Stimulated activated CD4-positive, alpha-beta T cell treated with anti-CD3 and anti-CD28 coated beads, Interleukin-4, amount 100 ng/mL, for 4 hours (primary cell): ENCODE measurements at regions not wholly inside any gene's neighbourhood (a gene's known extent, or its start where the extent isn't known, plus 50 kb on each side); places are given as distances from the start of the nearest gene placed in this dataset.
"Not testable (repeated sequence)": the region's sequence is repeated elsewhere in the genome, so short reads cannot be mapped to it uniquely, and the experiment has no call there.

ENCODE experiments used
- DNase-seq, 2 experiments: peaks; one replicate each; pipeline ENCODE4 v3.0.0-alpha.2; 2020

DNA sequence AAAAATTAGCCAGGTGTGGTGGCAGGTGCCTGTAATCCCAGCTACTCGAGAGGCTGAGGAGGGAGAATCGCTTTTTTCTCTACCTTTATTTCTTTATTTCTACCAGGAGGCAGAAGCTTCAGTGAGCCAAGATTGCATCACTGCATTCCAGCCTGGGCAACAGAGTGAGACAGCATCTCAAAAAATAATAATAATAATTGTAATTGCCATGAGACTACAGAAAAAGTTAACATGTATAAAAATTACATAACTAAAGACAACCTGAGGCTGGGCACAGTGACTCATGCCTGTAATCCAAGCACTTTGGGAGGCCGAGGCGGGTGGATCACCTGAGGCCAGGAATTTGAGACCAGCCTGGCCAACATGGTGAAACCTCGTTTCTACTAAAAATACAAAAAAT, 181.5 kb downstream of the WSCD1 start:
- not testable (repeated sequence) for DNase-seq

GRCh38 chr17:6249732-6250131, 179.6 kb downstream of the WSCD1 start:
- no peak for DNase-seq

DNA sequence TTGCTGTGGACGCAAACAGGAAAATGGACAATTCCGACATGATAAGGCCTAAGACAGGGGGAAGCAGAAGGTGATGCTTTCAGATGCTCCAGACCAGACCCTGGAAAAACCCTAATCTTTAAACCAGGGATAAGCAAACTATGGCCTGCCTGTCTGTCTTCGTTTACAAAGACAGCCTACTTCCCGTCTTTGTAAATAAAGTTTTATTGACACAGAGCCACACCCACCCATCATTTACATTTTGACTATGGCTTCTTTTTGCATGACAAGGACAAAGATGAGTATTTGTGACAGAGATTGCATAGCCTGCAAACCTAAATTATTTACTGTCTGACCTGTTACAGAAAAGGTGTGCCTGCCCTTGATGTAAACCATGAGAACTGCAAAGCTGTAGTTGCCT, 177.9 kb downstream of the WSCD1 start:
- DNase-seq = no peak

DNA sequence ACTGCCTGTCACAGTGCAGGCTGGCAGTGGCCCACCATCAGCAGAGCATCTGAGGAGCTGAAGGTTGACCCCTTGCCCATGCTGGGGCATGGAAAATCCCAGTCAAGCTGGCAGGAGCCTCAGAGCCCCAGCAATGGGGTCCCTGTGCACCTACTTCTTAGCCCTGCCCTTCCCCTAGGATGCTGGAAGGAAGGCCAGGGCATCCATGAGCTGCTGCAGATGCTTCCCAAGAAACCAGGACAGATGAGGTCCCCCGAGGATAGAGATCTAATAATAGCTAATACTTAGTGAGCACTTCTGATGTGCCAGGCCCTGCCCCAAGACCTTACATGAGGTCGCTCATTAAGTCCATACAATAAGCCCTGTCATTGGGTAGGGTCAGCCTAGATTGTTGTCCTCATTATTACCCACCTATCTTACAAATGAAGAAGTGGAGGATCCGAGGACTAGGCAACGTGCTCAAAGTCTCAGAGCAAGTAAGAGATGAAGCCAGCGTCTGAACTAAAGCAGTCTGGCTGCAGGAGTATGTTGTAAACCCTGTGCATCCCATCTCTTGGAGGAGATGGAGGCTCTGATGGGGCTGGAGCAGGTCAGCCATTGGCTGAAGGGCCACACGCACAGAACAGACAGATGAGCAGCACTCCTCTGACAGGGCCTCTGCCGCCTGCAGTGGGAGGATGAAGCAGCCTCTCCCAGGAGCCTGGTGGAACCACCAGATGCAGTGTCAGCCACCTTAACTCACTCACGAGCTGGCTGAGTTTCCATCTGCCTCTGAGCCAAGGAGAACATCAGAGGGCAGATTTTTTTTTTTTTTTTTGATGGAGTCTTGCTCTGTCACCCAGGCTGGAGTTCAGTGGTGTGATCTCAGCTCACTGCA, 175.4 kb downstream of the WSCD1 start:
- DNase-seq = no peak

DNA sequence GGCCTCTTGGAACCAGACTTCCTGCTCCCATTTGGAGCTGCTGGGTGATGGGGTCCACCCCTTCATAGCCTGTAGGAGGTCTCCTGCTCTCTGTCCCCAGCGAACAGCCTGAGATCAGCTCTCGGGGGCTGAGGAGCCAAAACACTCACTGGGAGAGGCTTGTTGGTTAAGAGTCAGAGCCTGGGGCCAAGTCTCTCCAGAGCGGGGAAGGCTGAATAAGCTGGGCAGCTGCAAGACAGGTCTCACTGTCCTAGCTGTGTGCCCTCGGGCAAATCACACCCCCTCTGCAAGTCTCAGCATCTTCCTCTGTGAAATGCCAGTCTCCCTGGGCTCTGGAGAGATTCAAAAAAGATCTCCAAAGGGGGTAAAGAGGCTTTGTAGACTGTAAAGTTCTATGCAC, 174.6 kb downstream of the WSCD1 start:
- DNase-seq = no peak

DNA sequence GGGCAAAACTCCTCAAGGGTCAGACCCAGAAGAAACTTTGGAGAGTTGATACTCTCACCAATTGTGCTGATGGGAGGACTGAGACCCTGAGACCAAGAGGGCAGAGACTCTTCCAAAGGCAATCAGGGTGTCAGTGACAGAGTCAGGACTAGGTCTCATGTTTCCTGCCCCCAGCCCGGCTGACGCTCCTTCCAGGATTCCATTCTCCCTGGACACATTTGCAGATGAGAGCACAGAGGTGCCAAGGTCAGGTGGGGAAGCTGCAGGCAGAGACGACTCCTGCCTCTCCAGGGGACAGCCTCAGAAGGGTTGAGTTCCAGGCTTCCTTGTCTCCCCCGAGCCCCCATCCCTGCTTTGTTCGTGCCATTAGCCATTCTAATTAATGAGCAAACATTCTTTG, 174.1 kb downstream of the WSCD1 start:
- no peak for DNase-seq

GRCh38 chr17:6243186-6243585, 173.0 kb downstream of the WSCD1 start:
- no peak for DNase-seq

DNA sequence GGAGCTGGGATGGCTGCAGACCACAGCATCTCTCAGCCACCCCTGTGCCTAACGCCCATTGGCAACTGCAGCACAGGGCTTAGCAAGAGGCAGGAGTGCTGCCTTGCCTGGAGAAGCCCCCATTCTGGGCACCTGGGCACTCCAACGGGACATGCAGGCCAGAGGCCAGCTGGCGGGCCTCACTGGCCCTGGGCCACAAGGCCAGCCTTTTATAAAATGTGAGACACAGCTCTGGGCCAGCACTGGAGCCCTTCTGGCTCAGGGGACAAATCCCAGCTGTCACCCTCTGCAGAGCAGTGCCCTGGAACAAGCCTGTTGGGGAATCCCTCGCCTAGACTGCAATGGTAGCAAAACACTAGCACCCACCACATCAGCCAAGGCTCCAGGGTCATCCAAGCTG, 171.8 kb downstream of the WSCD1 start:
- DNase-seq = no peak

- DNase-seq = no peak
Observed at GRCh38 chr17:6241381-6241780, 171.2 kb downstream of the WSCD1 start.

- DNase-seq = no peak
Observed at GRCh38 chr17:6240601-6241000, 170.4 kb downstream of the WSCD1 start.

DNA sequence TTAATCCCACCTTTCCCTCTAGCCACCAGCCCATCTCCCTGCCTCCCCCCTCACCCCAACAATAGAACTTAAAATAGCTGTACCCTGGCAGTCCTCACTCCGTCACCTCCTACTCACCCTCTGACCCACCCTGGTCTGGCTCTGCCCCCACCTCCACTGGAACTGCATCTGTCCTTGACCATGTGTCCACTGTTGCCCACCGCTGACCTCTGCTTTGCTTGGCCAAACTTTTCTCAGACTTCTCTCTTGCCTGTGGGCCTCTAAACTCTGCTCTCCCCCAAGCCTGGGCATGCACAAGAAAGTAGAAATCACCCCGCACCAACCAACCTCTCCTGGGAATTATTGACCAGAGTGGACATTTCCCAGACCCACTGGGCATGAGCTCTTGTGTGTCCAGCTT, 169.8 kb downstream of the WSCD1 start:
- no peak for DNase-seq

- no peak for DNase-seq
Observed at GRCh38 chr17:6239241-6239798, 169.1 kb downstream of the WSCD1 start.

- DNase-seq = no peak
Observed at GRCh38 chr17:6233856-6234255, 163.7 kb downstream of the WSCD1 start.

DNA sequence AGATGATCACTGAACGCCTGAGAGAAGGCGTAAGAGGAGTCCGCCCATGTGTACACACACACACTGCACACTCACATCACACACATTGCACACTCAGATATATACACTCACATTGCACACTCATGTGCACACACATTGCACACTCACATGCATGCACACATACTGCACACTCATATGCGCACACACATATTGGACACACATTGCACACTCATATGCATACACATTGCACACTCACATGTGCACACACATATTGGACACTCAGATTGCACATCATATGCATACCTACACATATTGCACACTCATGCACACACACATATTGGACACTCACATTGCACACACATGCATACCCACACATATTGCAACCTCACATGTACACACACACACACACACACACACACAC, 163.2 kb downstream of the WSCD1 start:
- no peak for DNase-seq

DNA sequence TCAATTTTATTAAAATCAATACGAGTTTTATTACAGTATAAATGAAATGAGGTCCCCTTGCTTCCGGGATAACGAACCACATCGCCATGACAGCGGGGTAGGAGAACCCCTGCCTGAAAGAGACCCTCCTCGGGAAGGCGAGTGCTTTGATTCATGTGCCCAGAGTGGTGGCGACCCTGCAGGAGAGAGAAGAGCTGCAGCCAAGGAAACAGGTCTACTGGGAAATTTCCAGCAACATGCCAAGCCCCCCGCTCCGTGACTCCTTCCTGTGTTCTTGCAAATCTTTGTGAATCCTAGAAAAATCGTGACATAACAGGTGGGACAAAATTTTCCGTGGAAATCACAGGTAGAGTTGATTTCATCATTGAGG, 162.5 kb downstream of the WSCD1 start:
- DNase-seq = no peak

- no peak for DNase-seq
Observed at GRCh38 chr17:6231886-6232731, 161.9 kb downstream of the WSCD1 start.

DNA sequence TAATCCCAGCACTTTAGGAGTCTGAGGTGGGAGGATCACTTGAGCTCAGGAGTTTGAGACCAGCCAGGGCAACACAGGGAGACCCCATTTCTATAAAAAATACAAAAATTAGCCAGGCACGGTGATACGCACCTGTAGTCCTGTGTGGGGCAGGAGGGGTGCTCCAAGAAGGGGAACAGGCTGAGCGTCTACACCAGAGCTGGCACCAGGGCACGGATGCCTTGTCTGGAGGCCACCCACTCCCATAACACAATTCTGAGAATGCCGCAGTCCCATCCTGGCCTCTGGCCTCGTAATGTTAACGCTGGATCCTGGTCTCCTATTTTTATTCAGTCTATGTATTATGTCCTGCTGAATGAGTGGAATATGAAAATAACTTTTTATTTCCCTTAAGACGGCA, 161.3 kb downstream of the WSCD1 start:
- no peak for DNase-seq

DNA sequence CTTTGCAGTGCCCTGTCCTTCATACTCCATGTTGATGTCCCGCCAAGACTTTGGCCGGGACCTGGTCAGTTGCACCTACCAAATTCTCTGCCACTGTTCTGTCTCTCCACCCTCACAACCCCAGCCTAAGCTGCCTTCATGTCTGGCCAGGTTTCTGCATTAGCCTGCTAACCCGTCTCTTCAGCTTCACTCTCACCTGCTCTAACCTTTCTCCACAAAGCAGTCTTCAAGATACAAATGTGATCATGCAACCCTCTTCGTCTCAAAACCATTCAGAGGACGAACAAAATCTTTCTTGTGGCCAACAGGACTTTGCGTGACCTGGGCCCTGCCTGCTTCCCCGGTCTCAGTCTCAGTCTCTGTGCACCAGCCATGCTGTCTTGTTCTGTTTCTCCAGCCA, 148.2 kb downstream of the WSCD1 start:
- DNase-seq = no peak

GRCh38 chr17:6215071-6216035, 145.2 kb downstream of the WSCD1 start:
- no peak for DNase-seq

DNA sequence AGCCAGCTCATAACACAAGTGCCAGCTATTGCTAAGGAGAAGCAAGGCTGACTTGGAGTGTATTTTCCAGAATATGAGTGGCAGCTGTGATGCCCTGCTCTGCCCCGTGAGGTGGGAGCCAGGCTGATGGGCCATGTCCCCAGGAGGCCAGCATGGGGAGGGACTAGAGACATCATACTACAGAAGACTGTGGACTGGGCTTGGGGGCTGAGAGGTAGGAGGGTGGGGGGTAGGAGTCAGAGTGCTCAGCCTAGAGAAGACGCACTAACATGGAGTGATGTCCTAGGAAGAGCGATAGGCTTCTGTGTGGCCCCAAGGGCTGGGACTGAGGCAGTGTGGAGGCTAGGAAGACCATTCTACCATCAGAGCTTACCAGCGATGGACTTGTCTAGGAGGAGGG, 143.7 kb downstream of the WSCD1 start:
- no peak for DNase-seq

GRCh38 chr17:6212766-6213165, 142.6 kb downstream of the WSCD1 start:
- no peak for DNase-seq

GRCh38 chr17:6209829-6210228, 139.7 kb downstream of the WSCD1 start:
- DNase-seq = no peak
